Mesendoderm (in vitro differentiated cells): ENCODE measurements at regions not wholly inside any gene's neighbourhood (a gene's known extent, or its start where the extent isn't known, plus 50 kb on each side); places are given as distances from the start of the nearest gene placed in this dataset.
A peak's percentile ranks its signal among the peaks of the same experiment; 100 is the strongest.

Experiments used
- DNase-seq: peaks from one replicate; pipeline ENCODE4 v3.0.0; 2013
- H2AK5ac ChIP-seq: 2 replicates; pipeline ENCODE4 v1.6.1; 2013; ENCODE audit warnings: low read length, inconsistent platforms
- H2BK120ac ChIP-seq: 2 replicates; pipeline ENCODE4 v1.6.1; 2013; ENCODE audit warnings: low read depth, mild to moderate bottlenecking, low read length, moderate library complexity, mixed read lengths
- H2BK15ac ChIP-seq: replicated peaks from 2 replicates; pipeline ENCODE4 v1.6.1; 2013; ENCODE audit warnings: low read depth, mild to moderate bottlenecking, moderate library complexity
- H2BK5ac ChIP-seq: 2 replicates; pipeline ENCODE4 v1.6.1; 2013; ENCODE audit warnings: low read length, inconsistent platforms
- H3K18ac ChIP-seq: 2 replicates; pipeline ENCODE4 v1.6.1; 2013; ENCODE audit warnings: mild to moderate bottlenecking, low read length, mixed read lengths
- H3K23ac ChIP-seq: one replicate; pipeline ENCODE4 v1.6.1; 2013; ENCODE audit warnings: low read length
- H3K27ac ChIP-seq: 2 replicates; pipeline ENCODE4 v1.5.1; 2013; ENCODE audit warnings: low read depth, mild to moderate bottlenecking, inconsistent platforms, low read length, moderate library complexity
- H3K27me3 ChIP-seq: 2 replicates; pipeline ENCODE4 v1.6.1; 2013; ENCODE audit warnings: low read length, control low read depth, mild to moderate bottlenecking, inconsistent platforms; ENCODE audit not compliant: insufficient read depth, poor library complexity
- H3K36me3 ChIP-seq: 2 replicates; pipeline ENCODE4 v1.6.1; 2013; ENCODE audit warnings: low read length, inconsistent platforms; ENCODE audit not compliant: control insufficient read depth, insufficient read depth
- H3K4ac ChIP-seq: one replicate; pipeline ENCODE4 v1.6.1; 2013; ENCODE audit warnings: low read depth, mild to moderate bottlenecking, low read length, moderate library complexity
- H3K4me1 ChIP-seq: 2 replicates; pipeline ENCODE4 v1.6.1; 2013; ENCODE audit warnings: low read depth, low read length, inconsistent platforms; ENCODE audit not compliant: control insufficient read depth
- H3K4me2 ChIP-seq: 2 replicates; pipeline ENCODE4 v1.6.1; 2013; ENCODE audit warnings: low read length
- H3K4me3 ChIP-seq: 2 replicates; pipeline ENCODE4 v1.5.1; 2013; ENCODE audit warnings: mild to moderate bottlenecking, low read length
- H3K56ac ChIP-seq: one replicate; pipeline ENCODE4 v1.6.1; 2013; ENCODE audit warnings: low read length
- H3K79me1 ChIP-seq: 2 replicates; pipeline ENCODE4 v1.6.1; 2013; ENCODE audit warnings: low read length, inconsistent platforms
- H3K79me2 ChIP-seq: 2 replicates; pipeline ENCODE4 v1.6.1; 2013; ENCODE audit warnings: mild to moderate bottlenecking, low read length; ENCODE audit not compliant: control insufficient read depth, insufficient read depth
- H3K9ac ChIP-seq: 2 replicates; pipeline ENCODE4 v1.6.1; 2013; ENCODE audit warnings: low read length, inconsistent platforms
- H4K5ac ChIP-seq: one replicate; pipeline ENCODE4 v1.6.1; 2013; ENCODE audit warnings: low read length
- H4K8ac ChIP-seq: one replicate; pipeline ENCODE4 v1.6.1; 2013; ENCODE audit warnings: low read depth, mild to moderate bottlenecking, control low read depth, low read length, moderate library complexity
- WGBS: extraction: QIAGEN DNeasy Blood & Tissue Kit; methylation state at CpG from one replicate; pipeline ENCODE4 v1.1.7; 2013; ENCODE audit warnings: low lambda C conversion rate, missing lambda C conversion rate; ENCODE audit not compliant: insufficient coverage; ENCODE audit errors: extremely low coverage; 5-methylcytosine and 5-hydroxymethylcytosine counted together

- H3K56ac ChIP-seq, result no peak overlapping the region
- H3K18ac ChIP-seq, result no peak overlapping the region
- H3K4me2 ChIP-seq, result no peak overlapping the region
- H4K5ac ChIP-seq, result no peak overlapping the region
- no peak overlapping the region for H2AK5ac ChIP-seq
- no CpG with 5 or more reads among the region's 1 CpG for WGBS
- no peak overlapping the region for H4K8ac ChIP-seq
- no peak overlapping the region for H3K4me3 ChIP-seq
- H3K9ac ChIP-seq, result no peak overlapping the region
- no peaks in the 10 kb centered on the region for H3K4me1 ChIP-seq
- DNase-seq, result no peak
- H3K23ac ChIP-seq, result no peak overlapping the region
- no peak overlapping the region for H3K4ac ChIP-seq
- H3K79me1 ChIP-seq, result no peaks in the 10 kb centered on the region
- H3K27ac ChIP-seq, result no peak overlapping the region
- H2BK15ac ChIP-seq, result no peak overlapping the region
- H2BK5ac ChIP-seq, result no peak overlapping the region
- no peaks in the 10 kb centered on the region for H3K79me2 ChIP-seq
- H3K27me3 ChIP-seq, result no peaks in the 10 kb centered on the region
- H2BK120ac ChIP-seq, result no peak overlapping the region
- H3K36me3 ChIP-seq, result no peaks in the 10 kb centered on the region
Measured at GRCh38 chr12:126397660-126398059, 1332.4 kb downstream of the AACS start.

DNA sequence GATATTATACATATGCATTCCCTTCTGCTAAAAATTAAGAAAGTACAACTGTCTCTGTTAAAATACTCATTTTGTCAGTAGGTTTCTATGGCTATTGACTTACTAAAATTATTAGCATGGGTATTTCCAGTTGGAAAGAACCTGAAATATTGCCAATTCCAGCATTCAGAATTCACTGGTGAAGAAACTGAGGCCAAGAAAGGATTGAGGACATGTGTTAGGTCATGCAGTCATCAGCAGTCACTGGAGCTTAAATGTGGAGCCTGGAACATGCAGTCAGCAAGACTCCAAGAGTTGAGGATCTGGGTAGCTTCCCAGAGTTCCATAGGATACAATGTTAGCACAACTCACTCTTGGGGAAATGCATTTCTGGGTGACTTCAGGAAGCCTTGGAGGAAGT is 1335.6 kb downstream of the AACS start:
- Histone ChIP-seq H3K9ac (no peak overlapping the region), H3K4me1 (no peaks in the 10 kb centered on the region), H2BK120ac (no peak overlapping the region), H3K18ac (no peak overlapping the region), H2AK5ac (no peak overlapping the region), H2BK5ac (no peak overlapping the region), H3K56ac (no peak overlapping the region), H3K27me3 (no peaks in the 10 kb centered on the region), H4K8ac (no peak overlapping the region), H3K4ac (no peak overlapping the region), H3K4me2 (no peak overlapping the region), H2BK15ac (no peak overlapping the region), H3K23ac (no peak overlapping the region), H3K79me2 (no peaks in the 10 kb centered on the region), H3K79me1 (no peaks in the 10 kb centered on the region), H3K4me3 (no peak overlapping the region), H4K5ac (no peak overlapping the region), H3K27ac (no peak overlapping the region), H3K36me3 (no peaks in the 10 kb centered on the region)
- DNase-seq, result no peak

DNA sequence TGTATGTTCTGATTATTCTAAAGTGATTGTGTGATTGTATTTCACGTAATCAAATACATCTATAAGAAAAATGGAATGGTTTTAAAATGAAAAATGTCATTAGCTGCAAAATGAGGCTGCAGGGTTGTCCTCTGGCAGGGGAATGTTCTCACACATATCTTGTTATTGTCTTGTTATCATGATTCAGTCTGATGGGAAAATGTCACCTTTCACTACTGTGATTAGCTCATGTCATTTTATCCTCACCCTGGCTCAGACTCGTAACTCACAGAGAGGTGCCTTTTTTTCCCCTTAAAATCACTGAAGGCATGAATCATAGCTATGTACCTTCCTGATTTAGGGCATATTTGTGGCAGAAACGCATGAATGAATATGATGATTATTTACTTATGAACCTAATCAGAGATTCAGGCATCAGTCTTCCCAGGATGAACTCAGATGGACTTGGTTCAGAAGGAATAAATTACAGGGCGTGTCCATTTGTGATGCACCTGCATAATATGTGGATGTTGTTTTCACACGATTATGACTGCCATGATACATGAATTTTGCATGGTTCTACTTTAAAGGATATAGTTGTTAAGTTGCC is 1339.2 kb downstream of the AACS start:
- Histone ChIP-seq H3K4ac (no peak overlapping the region), H2AK5ac (no peak overlapping the region), H3K9ac (no peak overlapping the region), H3K4me3 (no peak overlapping the region), H3K18ac (no peak overlapping the region), H2BK15ac (no peak overlapping the region), H3K27me3 (no peaks in the 10 kb centered on the region), H2BK120ac (no peak overlapping the region), H3K23ac (no peak overlapping the region), H3K27ac (no peak overlapping the region), H3K4me2 (no peak overlapping the region), H4K5ac (no peak overlapping the region), H3K79me1 (no peaks in the 10 kb centered on the region), H3K36me3 (no peaks in the 10 kb centered on the region), H4K8ac (no peak overlapping the region), H2BK5ac (no peak overlapping the region), H3K4me1 (no peaks in the 10 kb centered on the region), H3K56ac (no peak overlapping the region), H3K79me2 (no peaks in the 10 kb centered on the region)
- no CpG with 5 or more reads among the region's 5 CpGs for WGBS
- DNase-seq, result no peak

- no peak overlapping the region for H3K4me2 ChIP-seq
Measured at GRCh38 chr12:126418400-126418799, 1353.2 kb downstream of the AACS start.

GRCh38 chr12:126419131-126419530 is 1353.9 kb downstream of the AACS start:
- no peak overlapping the region for H4K8ac ChIP-seq

More at GRCh38 chr12:126418400-126418799, 1353.2 kb downstream of the AACS start:
- H3K4me1 ChIP-seq, result no peaks in the 10 kb centered on the region
- H3K56ac ChIP-seq, result no peak overlapping the region
- H3K36me3 ChIP-seq, result no peaks in the 10 kb centered on the region
- no peak overlapping the region for H3K4ac ChIP-seq
- no peak overlapping the region for H3K9ac ChIP-seq
- no peak overlapping the region for H2BK5ac ChIP-seq
- H3K27ac ChIP-seq, result no peak overlapping the region
- no peak overlapping the region for H2BK120ac ChIP-seq
- no peak overlapping the region for H3K23ac ChIP-seq
- H3K79me2 ChIP-seq, result no peaks in the 10 kb centered on the region
- H2BK15ac ChIP-seq, result no peak overlapping the region
- H3K79me1 ChIP-seq, result no peaks in the 10 kb centered on the region
- H3K4me3 ChIP-seq, result no peak overlapping the region
- no peak overlapping the region for H2AK5ac ChIP-seq
- no peak for DNase-seq
- no peak overlapping the region for H4K5ac ChIP-seq
- no peak overlapping the region for H3K18ac ChIP-seq
- no peaks in the 10 kb centered on the region for H3K27me3 ChIP-seq
- H4K8ac ChIP-seq, result no peak overlapping the region
- no CpG with 5 or more reads among the region's 5 CpGs for WGBS

GRCh38 chr12:126424696-126425095 is 1359.5 kb downstream of the AACS start:
- H4K8ac ChIP-seq, result no peak overlapping the region
- no peak overlapping the region for H3K4me3 ChIP-seq
- H3K4me2 ChIP-seq, result no peak overlapping the region
- H3K4ac ChIP-seq, result no peak overlapping the region
- no peaks in the 10 kb centered on the region for H3K79me2 ChIP-seq
- no peaks in the 10 kb centered on the region for H3K36me3 ChIP-seq
- H3K27ac ChIP-seq, result no peak overlapping the region
- no peak for DNase-seq
- no peaks in the 10 kb centered on the region for H3K27me3 ChIP-seq
- no peak overlapping the region for H3K23ac ChIP-seq
- no peak overlapping the region for H2BK120ac ChIP-seq
- H2AK5ac ChIP-seq, result no peak overlapping the region
- no peak overlapping the region for H3K56ac ChIP-seq
- H3K9ac ChIP-seq, result no peak overlapping the region
- no peaks in the 10 kb centered on the region for H3K4me1 ChIP-seq
- no peak overlapping the region for H3K18ac ChIP-seq
- no CpG with 5 or more reads among the region's 3 CpGs for WGBS
- H4K5ac ChIP-seq, result no peak overlapping the region
- H2BK15ac ChIP-seq, result no peak overlapping the region
- H3K79me1 ChIP-seq, result no peaks in the 10 kb centered on the region
- H2BK5ac ChIP-seq, result no peak overlapping the region

More at GRCh38 chr12:126419131-126419530, 1353.9 kb downstream of the AACS start:
- H2BK120ac ChIP-seq, result no peak overlapping the region
- H2BK5ac ChIP-seq, result no peak overlapping the region
- H2AK5ac ChIP-seq, result no peak overlapping the region
- H3K9ac ChIP-seq, result no peak overlapping the region
- H3K79me1 ChIP-seq, result no peaks in the 10 kb centered on the region
- H3K79me2 ChIP-seq, result no peaks in the 10 kb centered on the region
- no peak overlapping the region for H3K56ac ChIP-seq
- H3K18ac ChIP-seq, result no peak overlapping the region
- H3K4me1 ChIP-seq, result no peaks in the 10 kb centered on the region
- peak; percentile 6 for DNase-seq
- no peaks in the 10 kb centered on the region for H3K27me3 ChIP-seq
- H2BK15ac ChIP-seq, result no peak overlapping the region
- H3K27ac ChIP-seq, result no peak overlapping the region
- H3K36me3 ChIP-seq, result no peaks in the 10 kb centered on the region
- H4K5ac ChIP-seq, result no peak overlapping the region
- no peak overlapping the region for H3K4ac ChIP-seq
- no CpG with 5 or more reads among the region's 2 CpGs for WGBS
- H3K4me2 ChIP-seq, result no peak overlapping the region
- H3K4me3 ChIP-seq, result no peak overlapping the region
- H3K23ac ChIP-seq, result no peak overlapping the region
